ENCODE measurements at regions not wholly inside any gene's neighbourhood (a gene's known extent, or its start where the extent isn't known, plus 50 kb on each side); places are given as distances from the start of the nearest gene placed in this dataset.

- no peak overlapping the region for H3K4me3 Mint-ChIP-seq
- H3K27ac Mint-ChIP-seq = no peak overlapping the region
- no peaks in the 10 kb centered on the region for H3K9me3 Mint-ChIP-seq
- no peak for DNase-seq
- H3K36me3 Mint-ChIP-seq (ENCODE audit: low read depth) = no peaks in the 10 kb centered on the region
- H3K27me3 Mint-ChIP-seq = no peaks in the 10 kb centered on the region
- intact Hi-C loops (cut with micrococcal nuclease) = no loop called here
- no peaks in the 10 kb centered on the region for H3K4me1 Mint-ChIP-seq
Observed at GRCh38 chr18:76546436-76546835, 51.4 kb upstream of the ZNF516 start.

- no peak overlapping the region for H3K4me3 Mint-ChIP-seq
- intact Hi-C loops (cut with micrococcal nuclease) = no loop called here
- DNase-seq = no peak
- H3K4me1 Mint-ChIP-seq = no peaks in the 10 kb centered on the region
- no peaks in the 10 kb centered on the region for H3K9me3 Mint-ChIP-seq
- no peaks in the 10 kb centered on the region for H3K27me3 Mint-ChIP-seq
- no peaks in the 10 kb centered on the region for H3K36me3 Mint-ChIP-seq (ENCODE audit: low read depth)
- no peak overlapping the region for H3K27ac Mint-ChIP-seq
Observed at GRCh38 chr18:76546088-76546435, 51.0 kb upstream of the ZNF516 start.

DNA sequence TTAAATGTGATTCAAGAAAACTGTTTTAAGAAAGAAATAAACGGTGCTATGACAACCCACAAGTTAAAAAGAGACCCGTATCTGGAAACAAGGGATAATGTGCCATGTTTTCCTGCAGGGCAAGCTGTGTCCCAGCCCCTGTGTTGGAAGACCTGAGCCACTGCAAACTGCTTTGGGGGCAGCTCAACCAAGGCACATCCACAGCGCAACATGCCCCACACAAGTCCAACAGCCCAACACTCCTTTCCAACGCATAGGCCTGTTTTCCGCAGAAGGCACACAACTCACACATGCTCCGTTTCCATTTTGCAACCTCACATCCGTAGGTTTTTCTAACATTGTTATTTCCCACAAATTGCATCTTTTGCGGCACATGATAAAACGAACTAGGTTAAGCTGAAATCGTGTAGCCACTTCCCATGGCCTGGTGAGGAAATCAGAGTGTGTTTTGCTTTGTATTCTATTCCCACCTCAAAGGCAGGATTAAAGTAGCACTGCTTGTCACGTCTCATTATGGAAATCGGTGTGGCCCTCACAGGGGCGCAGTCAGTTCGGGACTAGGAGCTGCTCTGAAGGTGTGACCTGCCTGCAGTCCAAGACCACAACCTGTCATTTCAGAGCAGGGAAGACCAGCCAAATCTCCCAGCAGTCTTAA, 50.5 kb upstream of the ZNF516 start:
- no peak for DNase-seq
- intact Hi-C loops (cut with micrococcal nuclease) = no loop called here

DNA sequence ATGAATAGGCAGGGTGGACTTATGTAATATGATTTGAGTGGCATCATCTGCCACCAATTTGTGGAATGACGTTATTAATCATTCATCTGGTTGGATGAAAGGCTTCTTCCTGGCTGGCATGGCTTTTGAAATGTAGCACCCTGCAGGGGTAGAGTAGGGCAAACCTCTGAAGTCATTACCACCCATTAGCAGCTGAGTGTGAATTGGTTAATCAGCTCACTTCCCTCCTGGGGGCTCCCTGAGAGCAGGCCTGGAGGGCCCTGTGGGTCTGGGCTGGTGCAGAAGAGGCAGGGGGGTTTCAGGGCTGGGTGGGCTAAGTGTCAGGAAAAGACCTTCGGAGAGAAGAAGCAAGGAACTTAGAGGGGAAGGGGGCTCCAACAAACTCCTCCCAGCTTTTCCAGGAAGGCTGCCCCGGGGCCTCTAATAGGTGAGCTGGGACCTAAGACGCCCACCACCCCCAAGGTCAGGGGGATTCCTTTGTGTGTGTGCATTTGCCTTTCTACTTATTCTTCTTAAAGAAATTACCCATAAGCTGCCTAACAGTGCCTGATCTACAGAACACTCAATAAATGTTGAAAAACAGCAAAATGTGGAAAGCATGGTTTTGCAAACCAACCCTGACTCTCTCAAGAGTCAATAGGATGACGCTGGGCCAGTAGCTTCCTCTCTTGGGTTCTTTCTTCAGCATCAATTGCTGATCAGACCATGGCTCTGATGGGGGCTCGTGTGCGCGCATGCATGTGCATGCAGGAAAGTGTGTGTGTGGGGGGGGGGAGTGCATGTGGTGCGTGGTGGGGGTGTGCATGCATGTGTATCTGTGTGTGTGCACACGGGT, 49.7 kb upstream of the ZNF516 start:
- intact Hi-C loops (cut with micrococcal nuclease) = no loop called here
- no peaks in the 10 kb centered on the region for H3K27me3 Mint-ChIP-seq
- H3K27ac Mint-ChIP-seq = no peak overlapping the region

More for the DNA sequence above, 50.5 kb upstream of the ZNF516 start:
- no peaks in the 10 kb centered on the region for H3K27me3 Mint-ChIP-seq
- no peak overlapping the region for H3K27ac Mint-ChIP-seq
- no peaks in the 10 kb centered on the region for H3K9me3 Mint-ChIP-seq
- no peak overlapping the region for H3K4me3 Mint-ChIP-seq
- H3K4me1 Mint-ChIP-seq = no peaks in the 10 kb centered on the region
- H3K36me3 Mint-ChIP-seq (ENCODE audit: low read depth) = no peaks in the 10 kb centered on the region

More for the DNA sequence above, 49.7 kb upstream of the ZNF516 start:
- H3K36me3 Mint-ChIP-seq (ENCODE audit: low read depth) = no peaks in the 10 kb centered on the region
- H3K9me3 Mint-ChIP-seq = no peaks in the 10 kb centered on the region
- no peaks in the 10 kb centered on the region for H3K4me1 Mint-ChIP-seq
- H3K4me3 Mint-ChIP-seq = no peak overlapping the region
- no peak for DNase-seq

All from activated CD4-positive, alpha-beta T cell treated with anti-CD3 and anti-CD28 coated beads, Interleukin-2, amount 10 ng/mL, durations not matched to agents 24 days and 14 days (primary cell).